Stimulated activated CD8-positive, alpha-beta memory T cell treated with anti-CD3 and anti-CD28 coated beads, Interleukin-4, amount 100 ng/mL, for 48 hours (primary cell): ENCODE measurements at regions not wholly inside any gene's neighbourhood (a gene's known extent, or its start where the extent isn't known, plus 50 kb on each side); places are given as distances from the start of the nearest gene placed in this dataset.

ENCODE experiments used
- DNase-seq: peaks from one replicate; pipeline ENCODE4 v3.0.0-alpha.2; 2020

- DNase-seq = no peak
These were observed 208.7 kb downstream of the GADD45G start for GRCh38 chr9:89813482-89813881.

- no peak for DNase-seq
These were observed 209.7 kb downstream of the GADD45G start for GRCh38 chr9:89814340-89815040.

DNA sequence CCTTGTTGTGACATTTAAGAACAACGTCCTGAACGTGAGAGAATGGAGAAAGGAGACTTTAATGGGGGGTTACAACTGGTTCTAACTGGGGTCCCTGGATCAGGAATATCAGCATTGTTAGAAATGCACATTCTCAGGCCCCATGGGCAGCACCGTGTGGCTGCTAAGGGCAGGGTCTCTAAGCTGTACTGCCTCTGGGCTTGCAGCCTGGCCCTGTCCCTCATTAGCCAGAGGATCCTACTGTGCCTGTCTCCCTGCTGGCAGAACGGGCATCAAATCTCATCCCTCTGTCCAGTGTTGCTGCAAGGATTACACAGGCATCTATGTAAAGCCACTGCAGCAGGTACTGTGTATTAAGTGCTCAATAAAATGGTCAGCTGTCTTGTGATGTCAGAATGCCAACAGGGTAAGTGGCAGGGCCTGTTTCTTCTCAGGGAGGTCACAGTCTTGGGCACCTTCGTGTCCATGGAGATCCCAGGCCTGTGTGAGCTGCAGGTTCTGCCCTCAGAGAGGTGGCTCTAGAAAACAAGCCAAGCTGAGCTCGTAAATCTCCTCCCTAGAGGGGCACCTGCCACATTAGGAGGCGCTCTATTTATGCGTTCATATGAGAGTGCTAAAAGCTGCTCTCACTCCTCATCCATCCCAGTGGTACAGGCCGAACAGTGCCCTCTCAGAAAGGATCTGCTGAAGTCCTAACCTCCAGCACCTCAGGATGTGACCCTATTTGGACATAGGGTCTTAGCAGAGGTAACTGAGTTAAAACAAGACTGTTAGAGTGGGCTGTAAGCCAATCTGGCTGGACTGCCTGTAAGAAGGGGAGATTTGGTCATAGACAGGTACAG, 210.5 kb downstream of the GADD45G start:
- no peak for DNase-seq

DNA sequence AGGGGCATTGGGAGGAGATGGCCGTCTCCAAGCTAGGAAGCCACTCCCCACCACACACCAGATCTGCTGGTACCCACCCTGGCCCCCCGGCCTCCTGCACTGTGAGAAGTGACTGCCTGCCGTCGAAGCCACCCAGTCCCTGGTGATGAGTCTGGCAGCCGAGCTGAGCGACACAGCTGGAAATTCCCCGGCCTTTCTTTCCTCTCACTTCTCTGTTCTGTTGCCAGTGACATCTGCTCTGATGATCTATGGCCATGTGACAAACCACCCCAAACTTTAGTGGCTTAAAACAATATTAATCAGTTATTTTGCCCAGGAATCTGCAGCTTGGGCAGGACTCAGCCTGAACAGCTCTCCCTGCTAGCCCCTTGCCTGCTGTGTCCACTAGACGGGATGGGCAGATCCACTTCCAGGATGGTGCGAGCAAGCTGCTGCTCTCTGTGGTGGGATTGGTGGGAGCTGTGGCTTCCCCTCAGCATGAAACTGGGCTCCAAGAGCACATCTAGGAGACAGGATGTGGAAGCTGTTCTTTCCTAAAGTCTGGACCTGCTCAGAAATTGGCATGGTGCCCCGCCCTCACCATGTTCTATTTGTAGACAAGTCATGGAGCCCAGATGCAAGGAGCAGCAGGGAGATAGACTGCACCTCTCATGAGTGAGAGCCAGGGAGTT, 211.2 kb downstream of the GADD45G start:
- DNase-seq = no peak

GRCh38 chr9:89817151-89817950, 212.5 kb downstream of the GADD45G start:
- DNase-seq = no peak

GRCh38 chr9:89820337-89820736, 215.5 kb downstream of the GADD45G start:
- DNase-seq = no peak

GRCh38 chr9:89821081-89821480, 216.3 kb downstream of the GADD45G start:
- DNase-seq = no peak

- no peak for DNase-seq
These were observed 218.2 kb downstream of the GADD45G start for GRCh38 chr9:89822996-89823395.

GRCh38 chr9:89825669-89826068, 220.9 kb downstream of the GADD45G start:
- no peak for DNase-seq

DNA sequence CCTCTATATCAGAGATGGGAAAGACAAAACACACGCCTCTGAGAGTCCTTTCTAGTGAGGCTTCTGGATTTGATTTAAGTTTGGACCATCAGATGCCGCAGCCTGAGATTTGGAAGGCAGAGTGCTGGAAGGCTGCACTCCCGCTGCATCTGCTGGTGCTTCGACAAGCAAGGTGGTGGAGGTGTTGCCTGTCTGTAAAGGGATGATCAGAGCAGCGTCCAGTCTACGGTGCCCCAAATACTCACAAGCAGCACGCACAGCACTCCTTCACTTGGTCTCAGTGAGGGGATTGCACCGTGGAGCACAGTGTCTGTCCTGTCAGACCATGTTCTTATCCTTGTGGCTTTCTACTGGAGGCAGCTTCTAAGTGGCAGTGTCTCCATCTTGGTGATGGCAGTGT, 221.4 kb downstream of the GADD45G start:
- no peak for DNase-seq

GRCh38 chr9:89829346-89829745, 224.5 kb downstream of the GADD45G start:
- DNase-seq = no peak

GRCh38 chr9:89835666-89836065, 230.9 kb downstream of the GADD45G start:
- no peak for DNase-seq

GRCh38 chr9:89837162-89837933, 232.5 kb downstream of the GADD45G start:
- DNase-seq = no peak

- DNase-seq = no peak
These were observed 233.1 kb downstream of the GADD45G start for GRCh38 chr9:89837934-89838310.

DNA sequence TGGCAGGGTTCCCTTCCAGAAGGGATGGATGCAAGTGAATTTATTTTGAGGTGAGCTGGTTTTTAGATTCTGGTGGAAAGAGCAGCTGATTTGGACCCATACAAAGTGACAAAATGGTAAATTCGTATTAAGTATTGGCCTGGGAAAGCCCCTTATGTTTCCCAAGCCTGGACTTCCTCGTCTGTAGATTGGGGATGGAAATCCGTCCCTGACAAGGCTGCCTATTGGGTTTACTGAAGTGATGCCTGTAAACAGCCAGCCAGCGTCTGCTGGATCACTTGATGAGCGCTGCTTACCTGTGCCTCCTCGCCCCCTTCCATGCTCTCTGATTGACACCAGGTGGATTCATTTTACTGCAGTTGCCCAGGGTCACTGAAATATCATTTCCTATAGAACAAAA, 233.8 kb downstream of the GADD45G start:
- no peak for DNase-seq

GRCh38 chr9:89839449-89839848, 234.6 kb downstream of the GADD45G start:
- DNase-seq = no peak

DNA sequence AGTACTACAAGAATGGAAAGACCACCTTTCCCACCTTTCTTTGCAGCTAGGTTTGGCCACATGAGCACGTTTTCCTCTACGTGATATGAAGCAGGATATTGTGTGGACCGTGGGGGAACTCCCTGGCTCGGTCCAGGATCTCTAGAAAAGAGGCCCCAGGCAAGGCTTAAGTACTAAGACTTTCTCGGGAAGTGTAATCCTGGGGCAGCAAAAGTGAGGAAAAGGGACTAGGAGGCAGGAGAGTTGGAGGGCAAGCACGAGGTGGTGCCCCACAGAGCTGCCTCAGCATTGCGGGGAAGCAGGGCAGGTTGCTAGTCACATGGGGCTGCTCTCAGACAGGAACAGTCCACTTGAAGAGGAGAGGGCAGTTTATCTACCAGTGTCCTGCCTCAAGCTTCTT, 235.1 kb downstream of the GADD45G start:
- DNase-seq = no peak

GRCh38 chr9:89841456-89841855, 236.6 kb downstream of the GADD45G start:
- no peak for DNase-seq

- DNase-seq = no peak
These were observed 237.5 kb downstream of the GADD45G start for GRCh38 chr9:89842267-89842768.

- DNase-seq = no peak
These were observed 238.3 kb downstream of the GADD45G start for GRCh38 chr9:89843074-89843473.

GRCh38 chr9:89843591-89843990, 238.8 kb downstream of the GADD45G start:
- no peak for DNase-seq

DNA sequence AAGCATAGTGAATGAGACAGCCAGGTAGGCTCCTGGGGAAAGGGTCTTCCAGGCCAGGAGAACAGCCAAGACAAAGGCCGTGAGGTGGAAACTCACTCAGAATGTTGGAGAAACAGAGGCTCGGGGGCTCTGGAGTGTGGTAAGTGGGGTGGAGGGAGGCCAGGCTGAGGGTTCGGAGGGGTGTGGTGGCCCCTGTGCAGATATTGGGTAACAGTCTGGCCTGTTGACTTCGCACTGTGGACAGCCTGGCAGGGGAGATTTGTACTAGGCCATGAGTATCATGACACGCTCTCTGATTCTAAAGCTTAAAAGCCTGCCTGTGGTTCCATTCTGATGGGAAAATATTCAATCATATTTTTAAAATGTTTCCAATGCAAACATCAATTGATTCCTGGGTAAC, 239.3 kb downstream of the GADD45G start:
- no peak for DNase-seq
